ENCODE measurements at regions not wholly inside any gene's neighbourhood (a gene's known extent, or its start where the extent isn't known, plus 50 kb on each side); places are given as distances from the start of the nearest gene placed in this dataset.

GRCh38 chr14:104395276-104395675 lies 184.3 kb upstream of the C14orf180 start:
- in situ Hi-C loops (cut with MboI; ENCODE audit: low sequenced_read_pairs in 4 of 4) (no loop called here), intact Hi-C loops (cut with DNase I; ENCODE audit: low total_unique reads) (no loop called here)
- peaks cover 0 to 6% of the 10 kb centered on the region in 2 donors for H3K4me1 ChIP-seq
- no peak overlapping the region for H3K4me3 ChIP-seq
- H3K27ac ChIP-seq = no peak overlapping the region
- ATAC-seq (no peak), DNase-seq (no peak)
- H3K9me3 ChIP-seq = peaks cover 0 to 10% (median 0%) of the 10 kb centered on the region in 3 donors
- H3K27me3 ChIP-seq = peaks cover 0 to 6% (median 0%) of the 10 kb centered on the region in 3 donors
- no peaks in the 10 kb centered on the region for H3K36me3 ChIP-seq
- TF ChIP-seq CTCF (IDR thresholded peaks at IDR 0.05 in 4 of 5, conservative IDR thresholded peaks at IDR 0.05 in 1 of 5) (no peak), POLR2A (IDR thresholded peaks at IDR 0.05) (no peak)

DNA sequence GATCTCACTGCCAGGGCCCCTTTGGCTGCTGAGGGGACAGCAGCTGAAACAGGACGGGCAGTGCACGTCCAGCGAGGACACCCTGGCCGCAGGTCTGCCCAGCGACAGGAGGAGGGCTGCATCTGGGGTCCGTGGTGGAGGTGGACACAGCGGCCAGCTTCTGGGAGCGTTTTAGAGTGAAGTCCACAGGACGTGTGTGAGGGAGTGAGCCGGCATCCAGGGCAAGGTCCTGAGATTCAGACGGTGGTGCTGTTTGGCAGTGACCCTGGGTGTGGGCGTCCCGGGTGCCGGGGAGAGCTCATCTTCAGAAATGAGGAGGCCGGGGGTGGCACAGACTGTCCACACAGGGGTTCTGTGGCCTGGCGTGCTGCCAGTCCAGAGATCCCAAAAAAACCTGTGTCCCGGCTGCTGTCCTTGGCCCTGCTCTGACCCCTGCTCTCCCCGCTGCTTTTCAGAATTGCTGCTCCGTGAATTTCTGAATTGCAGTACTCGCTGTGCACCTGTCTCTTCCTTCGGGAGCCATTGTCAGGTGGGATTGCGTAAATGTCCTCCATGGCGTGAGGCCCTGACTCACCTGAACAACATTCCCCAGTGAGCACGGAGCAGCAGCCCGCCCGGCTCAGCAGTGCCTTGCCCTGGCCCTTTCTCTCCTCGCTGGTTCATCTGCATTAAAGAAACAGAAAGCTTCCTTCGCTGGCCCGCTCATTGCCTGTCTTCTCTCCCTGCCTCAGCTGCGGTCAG lies 183.5 kb upstream of the C14orf180 start:
- Histone ChIP-seq H3K4me1 (peaks cover 0 to 6% of the 10 kb centered on the region in 2 donors), H3K4me3 (no peak overlapping the region), H3K9me3 (peaks cover 0 to 10% (median 0%) of the 10 kb centered on the region in 3 donors), H3K27ac (no peak overlapping the region), H3K27me3 (peaks cover 0 to 6% (median 0%) of the 10 kb centered on the region in 3 donors), H3K36me3 (no peaks in the 10 kb centered on the region)
- peak in 1 of 2 donors; percentile 5 for DNase-seq
- in situ Hi-C loops (cut with MboI; ENCODE audit: low sequenced_read_pairs in 4 of 4) = no loop called here
- intact Hi-C loops (cut with DNase I; ENCODE audit: low total_unique reads) = no loop called here
- ATAC-seq = no peak
- TF ChIP-seq POLR2A (IDR thresholded peaks at IDR 0.05) (no peak), CTCF (IDR thresholded peaks at IDR 0.05 in 4 of 5, conservative IDR thresholded peaks at IDR 0.05 in 1 of 5) (no peak)

GRCh38 chr14:104396682-104397470 lies 182.7 kb upstream of the C14orf180 start:
- no peak overlapping the region for H3K4me3 ChIP-seq
- in situ Hi-C loops (cut with MboI; ENCODE audit: low sequenced_read_pairs in 4 of 4) = no loop called here
- H3K27ac ChIP-seq = no peak overlapping the region
- H3K4me1 ChIP-seq = peaks cover 0 to 6% of the 10 kb centered on the region in 2 donors
- no peak for ATAC-seq
- no peaks in the 10 kb centered on the region for H3K36me3 ChIP-seq
- intact Hi-C loops (cut with DNase I; ENCODE audit: low total_unique reads) = no loop called here
- TF ChIP-seq POLR2A (IDR thresholded peaks at IDR 0.05) (no peak), CTCF (IDR thresholded peaks at IDR 0.05 in 4 of 5, conservative IDR thresholded peaks at IDR 0.05 in 1 of 5) (no peak)
- peaks cover 0 to 2% (median 0%) of the 10 kb centered on the region in 3 donors for H3K27me3 ChIP-seq
- no peak for DNase-seq
- H3K9me3 ChIP-seq = peaks cover 0 to 10% (median 0%) of the 10 kb centered on the region in 3 donors

- H3K27ac ChIP-seq = no peak overlapping the region
- peaks cover 0 to 2% (median 0%) of the 10 kb centered on the region in 3 donors for H3K27me3 ChIP-seq
- H3K4me3 ChIP-seq = no peak overlapping the region
- no peaks in the 10 kb centered on the region for H3K36me3 ChIP-seq
- DNase-seq (no peak), ATAC-seq (no peak)
- peaks cover 0 to 10% (median 0%) of the 10 kb centered on the region in 3 donors for H3K9me3 ChIP-seq
- peaks cover 0 to 6% of the 10 kb centered on the region in 2 donors for H3K4me1 ChIP-seq
- intact Hi-C loops (cut with DNase I; ENCODE audit: low total_unique reads) = no loop called here
- no peak for TF ChIP-seq POLR2A (IDR thresholded peaks at IDR 0.05)
- no peak for TF ChIP-seq CTCF (IDR thresholded peaks at IDR 0.05 in 4 of 5, conservative IDR thresholded peaks at IDR 0.05 in 1 of 5)
- in situ Hi-C loops (cut with MboI; ENCODE audit: low sequenced_read_pairs in 4 of 4) = no loop called here
Observed at GRCh38 chr14:104397956-104398355, 181.6 kb upstream of the C14orf180 start.
